CD4-positive, CD25-positive, alpha-beta regulatory T cell (primary cell): ENCODE measurements at regions not wholly inside any gene's neighbourhood (a gene's known extent, or its start where the extent isn't known, plus 50 kb on each side); places are given as distances from the start of the nearest gene placed in this dataset.

Experiments
- ATAC-seq, 2 donors: fragments of 150-1000 bp; cut with Tn5 transposase; one replicate each; pipeline ENCODE4 v1.10.0; 2021; ENCODE audit warnings: low read depth in 2 of 2, moderate number of reproducible peaks in 2 of 2, moderate library complexity in 1 of 2
- DNase-seq, 3 donors: peaks; one replicate each; pipeline versions ENCODE4 v3.0.0 to v3.0.0-alpha.2; 2012 to 2022; ENCODE audit warnings: mixed read lengths in 1 of 3
- H3K27ac ChIP-seq: one replicate; pipeline ENCODE4 v1.7.0; 2013; ENCODE audit warnings: mild to moderate bottlenecking, low read length; ENCODE audit not compliant: insufficient read depth, poor library complexity, severe bottlenecking
- H3K27me3 ChIP-seq: one replicate; pipeline ENCODE4 v1.7.0; 2013; ENCODE audit warnings: low read length; ENCODE audit not compliant: control insufficient read depth, insufficient read depth
- H3K36me3 ChIP-seq: one replicate; pipeline ENCODE4 v1.7.0; 2013; ENCODE audit warnings: mild to moderate bottlenecking, low read length, moderate library complexity; ENCODE audit not compliant: control insufficient read depth, insufficient read depth
- H3K4me1 ChIP-seq: 2 replicates; pipeline ENCODE4 v1.7.0; 2013; ENCODE audit warnings: mild to moderate bottlenecking, low read length; ENCODE audit not compliant: insufficient read depth, control insufficient read depth, poor library complexity, severe bottlenecking
- H3K4me3 ChIP-seq: one replicate; pipeline ENCODE4 v1.7.0; 2013; ENCODE audit warnings: low read depth, mild to moderate bottlenecking, low read length, moderate library complexity
- H3K9me3 ChIP-seq, 2 experiments: 1 replicate in 1 of 2; 2 replicates in 1 of 2; pipeline ENCODE4 v1.7.0; 2013; ENCODE audit warnings: low read length in 2 of 2, mild to moderate bottlenecking in 1 of 2, moderate library complexity in 1 of 2; ENCODE audit not compliant: control insufficient read depth in 2 of 2
- H3K27ac Mint-ChIP-seq, 3 donors: one replicate each; pipeline ENCODE4 v1.8.0; 2020 to 2022; ENCODE audit warnings: mild to moderate bottlenecking in 3 of 3, mixed read lengths in 3 of 3, moderate library complexity in 2 of 3
- H3K27me3 Mint-ChIP-seq: one replicate; pipeline ENCODE4 v1.8.0; 2022; ENCODE audit warnings: mild to moderate bottlenecking, mixed read lengths
- H3K36me3 Mint-ChIP-seq: one replicate; pipeline ENCODE4 v1.8.0; 2020; ENCODE audit warnings: mixed read lengths
- H3K4me1 Mint-ChIP-seq, 4 donors: one replicate each; pipeline ENCODE4 v1.8.0; 2020 to 2022; ENCODE audit warnings: mixed read lengths in 4 of 4, mild to moderate bottlenecking in 1 of 4
- H3K4me3 Mint-ChIP-seq, 4 donors: one replicate each; pipeline ENCODE4 v1.8.0; 2020 to 2022; ENCODE audit warnings: mild to moderate bottlenecking in 4 of 4, mixed read lengths in 4 of 4, moderate library complexity in 3 of 4
- H3K9me3 Mint-ChIP-seq, 7 donors: one replicate each; pipeline ENCODE4 v1.8.0; 2020 to 2022; ENCODE audit warnings: mixed read lengths in 7 of 7, mild to moderate bottlenecking in 3 of 7, moderate library complexity in 2 of 7

- Histone ChIP-seq H3K4me1 (no peaks in the 10 kb centered on the region), H3K9me3 (no peaks in the 10 kb centered on the region), H3K4me3 (no peak overlapping the region), H3K27me3 (no peaks in the 10 kb centered on the region), H3K36me3 (no peaks in the 10 kb centered on the region), H3K27ac (no peak overlapping the region)
- no peaks in the 10 kb centered on the region for H3K36me3 Mint-ChIP-seq
- H3K27ac Mint-ChIP-seq, result no peak overlapping the region
- no peaks in the 10 kb centered on the region for H3K4me1 Mint-ChIP-seq
- DNase-seq (no peak), ATAC-seq (no peak)
- H3K4me3 Mint-ChIP-seq, result no peak overlapping the region
- peaks cover 4% of the 10 kb centered on the region for H3K27me3 Mint-ChIP-seq
- H3K9me3 Mint-ChIP-seq, result peaks cover 0 to 7% (median 0%) of the 10 kb centered on the region in 7 donors
These were observed 370.3 kb upstream of the DPPA4 start for GRCh38 chr3:109707617-109708016.

DNA sequence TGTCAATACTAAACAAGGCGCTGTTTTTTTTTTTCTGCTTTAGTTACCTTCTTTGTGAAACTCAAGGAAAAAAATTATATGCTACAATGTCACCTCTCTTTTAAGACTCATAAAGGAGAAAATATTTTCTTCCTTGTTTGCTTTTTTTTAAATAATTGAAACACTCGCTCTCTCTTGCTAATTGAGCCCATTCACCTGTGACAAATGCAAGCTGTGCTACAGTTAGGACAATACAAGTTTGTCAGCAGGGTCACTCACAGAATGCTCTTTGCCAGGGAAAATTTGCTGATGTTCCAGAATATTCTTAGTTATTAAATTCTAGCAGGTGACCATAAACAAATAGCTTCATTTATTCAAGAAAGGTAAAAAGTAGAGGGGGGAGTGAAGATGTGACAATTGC lies 375.9 kb upstream of the DPPA4 start:
- no peaks in the 10 kb centered on the region for H3K9me3 ChIP-seq
- Mint-ChIP-seq H3K4me1 (no peaks in the 10 kb centered on the region), H3K9me3 (peaks cover 0 to 7% (median 2%) of the 10 kb centered on the region in 7 donors), H3K36me3 (no peaks in the 10 kb centered on the region), H3K4me3 (no peak overlapping the region), H3K27ac (no peak overlapping the region), H3K27me3 (peaks cover 9% of the 10 kb centered on the region)
- H3K36me3 ChIP-seq, result no peaks in the 10 kb centered on the region
- DNase-seq (no peak), ATAC-seq (no peak)
- H3K4me3 ChIP-seq, result no peak overlapping the region
- H3K27me3 ChIP-seq, result peaks cover 2% of the 10 kb centered on the region
- no peaks in the 10 kb centered on the region for H3K4me1 ChIP-seq
- no peak overlapping the region for H3K27ac ChIP-seq

DNA sequence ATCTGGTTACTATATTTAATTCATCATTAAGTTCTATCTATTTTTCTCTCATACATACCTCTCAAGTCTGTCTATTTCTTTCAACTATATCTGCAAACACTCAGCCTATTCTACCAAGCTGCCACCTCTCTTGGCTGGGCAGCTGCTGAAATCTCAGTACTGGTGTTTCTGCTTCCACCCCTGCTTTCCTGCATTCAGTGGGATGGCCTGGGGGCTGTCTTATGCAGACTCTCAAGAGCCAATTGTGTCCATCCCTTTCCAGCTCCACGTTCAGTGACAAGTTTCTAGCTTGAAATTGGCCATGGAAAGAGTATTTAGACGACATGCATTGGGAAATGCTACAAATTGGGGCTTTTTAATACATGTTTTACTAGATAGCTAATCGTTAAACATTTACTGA lies 378.4 kb upstream of the DPPA4 start:
- H3K27me3 ChIP-seq, result peaks cover 3% of the 10 kb centered on the region
- H3K4me1 Mint-ChIP-seq, result no peaks in the 10 kb centered on the region
- H3K27ac Mint-ChIP-seq, result no peak overlapping the region
- peaks cover 0 to 3% (median 0%) of the 10 kb centered on the region in 7 donors for H3K9me3 Mint-ChIP-seq
- DNase-seq (no peak), ATAC-seq (no peak)
- no peak overlapping the region for H3K4me3 Mint-ChIP-seq
- H3K4me1 ChIP-seq, result no peaks in the 10 kb centered on the region
- H3K27me3 Mint-ChIP-seq, result peaks cover 6% of the 10 kb centered on the region
- H3K36me3 ChIP-seq, result no peaks in the 10 kb centered on the region
- no peaks in the 10 kb centered on the region for H3K9me3 ChIP-seq
- no peak overlapping the region for H3K27ac ChIP-seq
- no peaks in the 10 kb centered on the region for H3K36me3 Mint-ChIP-seq
- H3K4me3 ChIP-seq, result no peak overlapping the region

DNA sequence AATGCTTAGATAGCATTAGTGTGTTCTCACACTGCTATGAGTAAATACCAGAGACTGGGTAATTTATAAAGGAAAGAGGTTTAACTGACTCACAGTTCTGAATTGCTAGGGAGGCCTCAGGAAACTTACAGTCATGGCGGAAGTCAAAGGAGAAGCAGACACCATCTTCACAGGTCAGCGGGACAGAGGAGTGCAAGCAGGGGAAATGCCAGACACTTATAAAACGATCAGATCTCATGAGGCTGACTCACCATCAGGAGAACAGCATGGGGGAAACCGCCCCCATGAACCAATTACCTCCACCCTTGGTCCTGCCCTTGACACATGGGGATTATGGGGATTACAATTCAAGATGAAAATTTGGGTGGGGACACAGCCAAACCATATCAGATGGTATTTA lies 381.5 kb upstream of the DPPA4 start:
- Mint-ChIP-seq H3K36me3 (no peaks in the 10 kb centered on the region), H3K4me1 (no peaks in the 10 kb centered on the region)

GRCh38 chr3:109728861-109729494 lies 391.6 kb upstream of the DPPA4 start:
- Mint-ChIP-seq H3K27me3 (peaks cover 8% of the 10 kb centered on the region), H3K9me3 (peaks cover 0 to 5% (median 0%) of the 10 kb centered on the region in 7 donors), H3K27ac (no peak overlapping the region), H3K4me3 (no peak overlapping the region), H3K4me1 (peaks cover 4 to 13% (median 7%) of the 10 kb centered on the region in 4 donors), H3K36me3 (no peaks in the 10 kb centered on the region)
- H3K4me3 ChIP-seq, result no peak overlapping the region
- H3K4me1 ChIP-seq, result no peaks in the 10 kb centered on the region
- no peak overlapping the region for H3K27ac ChIP-seq
- no peaks in the 10 kb centered on the region for H3K36me3 ChIP-seq
- DNase-seq, result no peak
- no peaks in the 10 kb centered on the region for H3K27me3 ChIP-seq
- H3K9me3 ChIP-seq, result no peaks in the 10 kb centered on the region
- ATAC-seq, result no peak

More for the DNA sequence above, 381.5 kb upstream of the DPPA4 start:
- Histone ChIP-seq H3K27ac (no peak overlapping the region), H3K4me3 (no peak overlapping the region), H3K36me3 (no peaks in the 10 kb centered on the region), H3K27me3 (peaks cover 3% of the 10 kb centered on the region), H3K4me1 (no peaks in the 10 kb centered on the region), H3K9me3 (no peaks in the 10 kb centered on the region)
- H3K27me3 Mint-ChIP-seq, result peaks cover 6% of the 10 kb centered on the region
- no peak overlapping the region for H3K4me3 Mint-ChIP-seq
- peaks cover 0 to 5% (median 0%) of the 10 kb centered on the region in 7 donors for H3K9me3 Mint-ChIP-seq
- no peak for ATAC-seq
- H3K27ac Mint-ChIP-seq, result no peak overlapping the region
- no peak for DNase-seq

GRCh38 chr3:109731639-109732473 lies 394.5 kb upstream of the DPPA4 start:
- H3K4me1 ChIP-seq, result no peaks in the 10 kb centered on the region
- no peaks in the 10 kb centered on the region for H3K27me3 ChIP-seq
- ATAC-seq, result peak; percentile 78 to 85
- H3K27ac Mint-ChIP-seq, result no peak overlapping the region
- no peaks in the 10 kb centered on the region for H3K36me3 ChIP-seq
- peaks cover 0 to 9% (median 4%) of the 10 kb centered on the region in 7 donors for H3K9me3 Mint-ChIP-seq
- no peak overlapping the region for H3K27ac ChIP-seq
- no peaks in the 10 kb centered on the region for H3K36me3 Mint-ChIP-seq
- peaks cover 4 to 13% (median 7%) of the 10 kb centered on the region in 4 donors for H3K4me1 Mint-ChIP-seq
- peak; percentile 37 to 67 (median 65) for DNase-seq
- no peaks in the 10 kb centered on the region for H3K9me3 ChIP-seq
- no peak overlapping the region for H3K4me3 ChIP-seq
- no peak overlapping the region for H3K4me3 Mint-ChIP-seq
- peaks cover 4% of the 10 kb centered on the region for H3K27me3 Mint-ChIP-seq

- peaks cover 1% of the 10 kb centered on the region for H3K27me3 ChIP-seq
- Mint-ChIP-seq H3K27ac (no peak overlapping the region), H3K4me3 (no peak overlapping the region), H3K9me3 (peaks cover 0 to 3% (median 0%) of the 10 kb centered on the region in 7 donors), H3K36me3 (no peaks in the 10 kb centered on the region), H3K4me1 (no peaks in the 10 kb centered on the region), H3K27me3 (no peaks in the 10 kb centered on the region)
- DNase-seq (no peak), ATAC-seq (no peak)
- H3K4me3 ChIP-seq, result no peak overlapping the region
- no peaks in the 10 kb centered on the region for H3K36me3 ChIP-seq
- no peaks in the 10 kb centered on the region for H3K9me3 ChIP-seq
- no peaks in the 10 kb centered on the region for H3K4me1 ChIP-seq
- H3K27ac ChIP-seq, result no peak overlapping the region
These were observed 406.6 kb upstream of the DPPA4 start for GRCh38 chr3:109743981-109744380.
